HUDEP-2 (cell line): ENCODE measurements at regions not wholly inside any gene's neighbourhood (a gene's known extent, or its start where the extent isn't known, plus 50 kb on each side); places are given as distances from the start of the nearest gene placed in this dataset.

Experiments used
- DNase-seq, 76 experiments: peaks; one replicate each; lab custom pipeline; 2025; ENCODE audit not compliant: unreplicated experiment in 76 of 76; lab: John Stamatoyannopoulos, UW

- no peak for DNase-seq
These were observed 61.7 kb downstream of the KCNJ2 start for GRCh38 chr17:70230850-70231640.

- DNase-seq, result no peak
These were observed 63.1 kb downstream of the KCNJ2 start for GRCh38 chr17:70232466-70232865.

GRCh38 chr17:70235252-70235651, 65.9 kb downstream of the KCNJ2 start:
- no peak for DNase-seq

GRCh38 chr17:70238228-70238627, 68.9 kb downstream of the KCNJ2 start:
- DNase-seq, result no peak

DNA sequence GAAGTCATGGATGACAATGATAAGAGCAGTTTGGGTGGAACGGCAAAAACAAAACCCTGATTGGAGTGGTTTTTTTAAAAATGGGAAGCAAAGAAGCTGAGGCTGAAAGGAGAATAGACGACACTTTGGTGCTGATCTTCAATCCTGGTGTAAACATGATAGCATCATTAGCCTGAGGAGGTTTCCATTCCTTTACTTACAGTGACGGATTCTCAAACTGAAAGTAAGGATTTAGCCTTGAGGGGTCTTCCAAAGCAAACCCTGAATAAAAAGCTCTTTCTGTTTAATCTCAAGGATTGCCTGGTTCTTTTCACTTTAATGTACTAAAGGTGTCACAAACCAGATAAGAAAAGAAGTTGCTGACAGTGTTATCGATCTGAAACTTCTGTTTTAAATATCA, 69.3 kb downstream of the KCNJ2 start:
- DNase-seq, result no peak

GRCh38 chr17:70239391-70239826, 70.1 kb downstream of the KCNJ2 start:
- DNase-seq, result no peak

DNA sequence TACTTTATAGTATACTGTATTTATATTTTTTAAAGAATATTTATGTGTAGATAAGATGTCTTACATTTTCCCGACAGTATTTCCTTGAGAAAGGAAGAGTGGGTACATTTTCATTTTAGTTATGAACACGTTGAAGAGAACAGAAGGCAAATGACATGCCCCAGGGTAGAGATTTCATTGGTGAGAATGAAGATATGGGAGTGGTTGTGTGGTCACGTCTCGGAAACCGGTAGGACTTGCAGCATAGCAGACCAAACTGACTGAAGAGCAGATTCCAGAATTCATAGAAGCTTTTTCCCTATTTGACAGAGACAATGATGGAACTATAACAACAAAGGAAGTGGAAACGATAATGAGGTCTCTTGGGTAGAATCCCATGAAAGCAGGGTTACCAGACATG, 71.7 kb downstream of the KCNJ2 start:
- DNase-seq, result no peak

GRCh38 chr17:70242781-70243437, 73.6 kb downstream of the KCNJ2 start:
- DNase-seq, result no peak

DNA sequence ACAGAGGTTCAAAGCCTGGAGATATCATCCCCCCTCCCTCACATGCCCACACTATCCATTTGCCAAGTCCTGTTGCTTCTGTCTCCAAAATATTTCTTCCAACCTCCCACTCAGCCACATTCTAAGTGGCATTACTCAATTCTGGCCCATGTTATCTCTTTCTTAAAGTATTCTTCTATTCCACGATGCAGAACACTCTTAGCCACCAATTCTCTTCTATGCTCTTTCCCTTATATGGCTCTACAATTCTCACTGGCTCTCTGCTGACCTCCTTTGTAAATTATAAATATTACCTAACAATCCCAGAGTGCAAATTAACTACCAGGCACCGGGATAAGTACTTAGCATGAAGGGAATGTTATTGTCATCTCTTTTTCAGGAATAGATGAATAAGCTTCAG, 82.4 kb downstream of the KCNJ2 start:
- DNase-seq, result no peak

- DNase-seq, result no peak
These were observed 85.6 kb downstream of the KCNJ2 start for GRCh38 chr17:70254735-70255460.

- DNase-seq, result no peak
These were observed 87.4 kb downstream of the KCNJ2 start for GRCh38 chr17:70256751-70257150.

GRCh38 chr17:70258465-70258864, 89.1 kb downstream of the KCNJ2 start:
- DNase-seq, result no peak

DNA sequence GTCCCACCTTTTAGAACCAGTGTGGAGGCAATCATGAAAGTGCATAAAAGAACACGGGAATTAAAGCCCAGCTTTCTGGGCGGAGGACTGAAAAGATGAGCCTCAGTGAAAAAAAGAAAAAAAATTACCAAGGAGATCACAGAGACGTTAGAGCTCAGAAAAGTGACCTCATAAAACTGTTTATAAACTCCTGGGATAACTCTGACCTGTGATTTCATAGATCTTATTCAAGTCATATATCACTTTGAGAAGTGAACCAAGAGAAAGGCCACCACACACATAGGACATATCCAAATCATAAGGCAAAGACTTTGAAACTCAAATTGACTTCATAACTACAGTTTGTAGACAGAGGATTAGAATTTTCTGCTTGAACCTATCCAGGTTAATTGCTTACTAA, 90.1 kb downstream of the KCNJ2 start:
- no peak for DNase-seq

GRCh38 chr17:70261170-70261569, 91.8 kb downstream of the KCNJ2 start:
- DNase-seq, result no peak

DNA sequence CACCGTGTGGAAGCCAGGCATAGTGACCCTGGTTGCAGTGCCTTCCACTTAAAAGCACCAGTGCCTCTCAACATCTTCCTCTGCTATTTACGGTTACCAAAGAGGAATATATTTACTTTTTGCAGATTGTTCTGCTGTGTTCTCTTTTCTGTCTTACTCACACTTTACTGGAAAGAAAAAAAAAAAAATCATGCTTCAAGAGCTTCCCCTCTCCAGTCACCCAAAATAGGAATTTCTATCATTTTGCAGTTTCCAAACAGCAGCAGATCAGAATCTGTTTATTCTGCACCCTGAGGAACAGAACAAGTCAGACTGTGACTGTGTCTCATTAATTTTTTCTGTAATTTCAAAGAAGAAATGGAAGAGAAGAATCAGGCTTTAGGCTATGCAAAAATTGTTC, 96.1 kb downstream of the KCNJ2 start:
- no peak for DNase-seq

- no peak for DNase-seq
These were observed 97.1 kb downstream of the KCNJ2 start for GRCh38 chr17:70266394-70266793.

DNA sequence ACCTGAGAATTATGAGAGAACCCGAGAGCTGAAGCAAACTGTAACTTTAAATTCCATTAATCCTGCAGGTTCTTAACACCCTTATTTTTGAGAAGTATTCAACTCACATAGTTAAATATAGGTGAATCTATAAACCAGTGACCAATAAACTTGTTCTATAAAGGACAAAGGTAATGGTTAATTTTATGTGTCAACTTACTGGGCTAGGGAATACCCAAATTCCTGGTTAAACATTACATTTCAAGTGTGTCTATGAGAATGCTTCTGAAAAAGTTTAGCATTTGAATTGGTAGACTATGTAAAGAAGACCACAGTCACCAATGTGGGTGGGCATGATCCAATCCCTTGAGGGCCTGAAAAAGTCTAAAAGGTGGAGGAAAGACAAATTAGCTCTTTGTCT, 99.1 kb downstream of the KCNJ2 start:
- no peak for DNase-seq

- no peak for DNase-seq
These were observed 101.2 kb downstream of the KCNJ2 start for GRCh38 chr17:70270554-70270953.

DNA sequence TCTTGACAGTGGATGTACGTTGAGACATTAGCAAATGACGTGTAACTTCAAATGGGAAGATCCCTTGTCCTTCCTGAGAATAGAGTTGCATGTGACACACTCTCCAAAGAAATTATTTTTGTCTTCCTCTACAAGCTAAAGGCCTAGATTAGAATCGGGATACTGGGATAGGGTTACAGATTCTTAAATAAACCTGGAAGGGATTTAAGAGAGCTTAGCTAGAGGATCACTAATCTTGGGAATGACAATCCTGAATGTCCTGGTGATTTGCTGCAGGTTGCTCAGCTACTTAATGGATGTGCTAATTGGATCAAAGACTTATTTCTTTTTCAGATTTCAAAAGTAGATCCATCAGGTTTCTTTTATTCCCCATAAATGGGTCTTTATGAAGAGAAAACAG, 101.9 kb downstream of the KCNJ2 start:
- DNase-seq, result no peak

GRCh38 chr17:70271672-70272071, 102.3 kb downstream of the KCNJ2 start:
- DNase-seq, result no peak

DNA sequence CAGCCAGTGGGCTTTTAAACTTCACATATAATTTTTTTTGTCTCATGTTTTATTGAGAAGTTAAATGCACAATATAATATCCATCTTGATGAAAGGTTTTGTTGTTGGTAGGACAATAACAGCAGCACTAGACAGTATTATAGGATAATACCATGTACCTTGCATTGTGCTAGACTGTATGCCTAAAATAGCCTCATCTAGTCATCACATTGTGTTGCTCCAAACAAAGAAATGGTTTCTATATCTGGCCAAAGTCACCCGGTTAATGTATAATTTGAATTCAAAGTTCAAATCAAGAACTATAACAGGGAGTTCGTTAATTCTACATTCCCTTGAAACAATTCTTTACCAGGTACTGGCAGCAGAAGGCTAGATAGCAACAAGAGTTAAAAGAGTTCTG, 104.9 kb downstream of the KCNJ2 start:
- no peak for DNase-seq

- no peak for DNase-seq
These were observed 107.6 kb downstream of the KCNJ2 start for GRCh38 chr17:70276906-70277305.
